Ishikawa (cell line): ENCODE measurements at regions not wholly inside any gene's neighbourhood (a gene's known extent, or its start where the extent isn't known, plus 50 kb on each side); places are given as distances from the start of the nearest gene placed in this dataset.

ENCODE experiments used
- CEBPB ChIP-seq: IDR thresholded peaks from 2 replicates; pipeline ENCODE4 v1.6.1; 2012
- EGR1 ChIP-seq: IDR thresholded peaks from 2 replicates; pipeline ENCODE4 v1.6.1; 2012
- RAD21 ChIP-seq: IDR thresholded peaks from 2 replicates; pipeline ENCODE4 v1.6.1; 2012; ENCODE audit warnings: low read depth
- TAF1 ChIP-seq: IDR thresholded peaks from 2 replicates; pipeline ENCODE4 v1.6.1; 2012; ENCODE audit warnings: low read depth, mild to moderate bottlenecking

DNA sequence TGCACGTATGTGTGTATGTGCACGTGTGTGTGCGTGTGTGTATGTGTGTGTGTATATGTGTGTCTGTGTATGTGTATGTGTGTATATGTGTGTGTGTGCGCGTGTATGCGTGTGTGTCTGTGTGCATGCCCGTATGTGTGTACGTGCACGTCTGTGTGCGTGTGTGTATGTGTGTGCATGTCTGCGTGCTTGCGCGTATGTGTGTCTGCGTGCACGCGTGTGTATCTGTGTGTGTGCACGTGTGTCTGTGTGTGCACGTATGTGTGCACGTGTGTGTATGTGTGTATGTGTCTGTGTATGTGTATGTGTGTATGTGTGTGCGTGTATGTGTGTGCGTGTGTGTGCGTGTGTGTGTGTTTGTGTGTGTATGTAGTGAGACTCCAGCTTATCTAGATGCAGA is 97.5 kb upstream of the SPATS2L start:
- no peak for TF ChIP-seq EGR1
- TF ChIP-seq TAF1 = no peak
- TF ChIP-seq CEBPB = no peak
- no peak for TF ChIP-seq RAD21
